Neural progenitor cell (in vitro differentiated cells): ENCODE measurements at regions not wholly inside any gene's neighbourhood (a gene's known extent, or its start where the extent isn't known, plus 50 kb on each side); places are given as distances from the start of the nearest gene placed in this dataset.
"Not testable (repeated sequence)": the region's sequence is repeated elsewhere in the genome, so short reads cannot be mapped to it uniquely, and the experiment has no call there.

Source experiments
- DNase-seq: peaks from one replicate; pipeline ENCODE4 v3.0.0-alpha.2; 2016; ENCODE audit warnings: low spot score
- H2AFZ ChIP-seq: fragments of 200-600 bp; sonication (generic); replicated peaks from 2 replicates; pipeline ENCODE4 v1.6.1; 2016; ENCODE audit warnings: antibody characterized with exemption
- H3F3A ChIP-seq: fragments of 200-600 bp; sonication (generic); 2 replicates; pipeline ENCODE4 v1.6.1; 2016; ENCODE audit warnings: antibody characterized with exemption, low read depth
- H3K27ac ChIP-seq: fragments of 200-600 bp; sonication (generic); 2 replicates; pipeline ENCODE4 v1.5.1; 2016; ENCODE audit warnings: mild to moderate bottlenecking
- H3K27me3 ChIP-seq: fragments of 200-600 bp; sonication (generic); 2 replicates; pipeline ENCODE4 v1.6.1; 2016; ENCODE audit warnings: mild to moderate bottlenecking, moderate library complexity
- H3K36me3 ChIP-seq: fragments of 200-600 bp; sonication (generic); 2 replicates; pipeline ENCODE4 v1.5.1; 2016
- H3K4me1 ChIP-seq: fragments of 200-600 bp; sonication (generic); 2 replicates; pipeline ENCODE4 v1.6.1; 2016; ENCODE audit warnings: mixed run types
- H3K4me2 ChIP-seq: fragments of 200-600 bp; sonication (generic); 2 replicates; pipeline ENCODE4 v1.6.1; 2016
- H3K4me3 ChIP-seq: fragments of 200-600 bp; sonication (generic); 2 replicates; pipeline ENCODE4 v1.5.1; 2016
- H3K79me2 ChIP-seq: fragments of 200-600 bp; sonication (generic); 2 replicates; pipeline ENCODE4 v1.6.1; 2016; ENCODE audit warnings: low read depth
- H3K9ac ChIP-seq: fragments of 200-600 bp; sonication (generic); 2 replicates; pipeline ENCODE4 v1.6.1; 2016
- H3K9me3 ChIP-seq: fragments of 200-600 bp; sonication (generic); 2 replicates; pipeline ENCODE4 v1.5.1; 2016; ENCODE audit warnings: low read depth
- H4K20me1 ChIP-seq: fragments of 200-600 bp; sonication (generic); 2 replicates; pipeline ENCODE4 v1.6.1; 2016; ENCODE audit warnings: low read depth
- H3K27ac Mint-ChIP-seq: 3 replicates; pipeline ENCODE4 v1.8.0; 2021; ENCODE audit warnings: mixed read lengths
- H3K27me3 Mint-ChIP-seq: 2 replicates; pipeline ENCODE4 v1.8.0; 2022; ENCODE audit warnings: low read depth, mild to moderate bottlenecking, inconsistent platforms, moderate library complexity, mixed read lengths; ENCODE audit not compliant: insufficient read depth
- H3K36me3 Mint-ChIP-seq: 3 replicates; pipeline ENCODE4 v1.8.0; 2021; ENCODE audit warnings: mixed read lengths
- H3K4me1 Mint-ChIP-seq: 3 replicates; pipeline ENCODE4 v1.8.0; 2021; ENCODE audit warnings: mixed read lengths
- H3K4me3 Mint-ChIP-seq: 3 replicates; pipeline ENCODE4 v1.8.0; 2021; ENCODE audit warnings: mild to moderate bottlenecking, moderate library complexity, mixed read lengths
- H3K9me3 Mint-ChIP-seq: 3 replicates; pipeline ENCODE4 v1.8.0; 2020; ENCODE audit warnings: mixed read lengths
- CTCF ChIP-seq: fragments of 200-600 bp; sonication (generic); IDR thresholded peaks from 2 replicates; pipeline ENCODE4 v1.5.1; 2017; ENCODE audit warnings: antibody characterized with exemption, mild to moderate bottlenecking
- EZH2 ChIP-seq: fragments of 200-600 bp; sonication (generic); IDR thresholded peaks from 2 replicates; pipeline ENCODE4 v1.6.1; 2017; ENCODE audit warnings: antibody characterized with exemption, mild to moderate bottlenecking, moderate library complexity
- EZH2phosphoT487 ChIP-seq: fragments of 200-600 bp; sonication (generic); IDR thresholded peaks from 2 replicates; pipeline ENCODE4 v1.6.1; 2017; ENCODE audit warnings: antibody characterized with exemption

- Histone ChIP-seq H3K9ac (no peak overlapping the region), H3K4me3 (no peak overlapping the region), H3F3A (no peaks in the 10 kb centered on the region), H4K20me1 (no peaks in the 10 kb centered on the region), H3K4me2 (no peak overlapping the region), H3K36me3 (no peaks in the 10 kb centered on the region), H3K27me3 (no peaks in the 10 kb centered on the region), H3K27ac (no peak overlapping the region), H3K9me3 (peaks cover 11% of the 10 kb centered on the region), H3K4me1 (no peaks in the 10 kb centered on the region), H3K79me2 (no peaks in the 10 kb centered on the region), H2AFZ (no peak overlapping the region)
- Mint-ChIP-seq H3K36me3 (no peaks in the 10 kb centered on the region), H3K9me3 (peaks cover 13% of the 10 kb centered on the region), H3K4me3 (no peak overlapping the region), H3K27ac (no peak overlapping the region), H3K27me3 (no peaks in the 10 kb centered on the region), H3K4me1 (no peaks in the 10 kb centered on the region)
- no peak for TF ChIP-seq EZH2
- TF ChIP-seq EZH2phosphoT487: no peak
- TF ChIP-seq CTCF: no peak
- no peak for DNase-seq
Measured at GRCh38 chrX:66961665-66962064, 322.8 kb upstream of the EDA2R start.

- Histone ChIP-seq H2AFZ (no peak overlapping the region), H3K27ac (no peak overlapping the region), H3K36me3 (no peaks in the 10 kb centered on the region), H3K27me3 (no peaks in the 10 kb centered on the region), H3K9me3 (peaks cover 8% of the 10 kb centered on the region), H3K4me3 (no peak overlapping the region), H3F3A (no peaks in the 10 kb centered on the region), H3K4me1 (no peaks in the 10 kb centered on the region), H3K9ac (no peak overlapping the region), H4K20me1 (no peaks in the 10 kb centered on the region), H3K79me2 (no peaks in the 10 kb centered on the region), H3K4me2 (no peak overlapping the region)
- Mint-ChIP-seq H3K27me3 (no peaks in the 10 kb centered on the region), H3K9me3 (peaks cover 7% of the 10 kb centered on the region), H3K27ac (no peak overlapping the region), H3K36me3 (no peaks in the 10 kb centered on the region), H3K4me1 (no peaks in the 10 kb centered on the region), H3K4me3 (no peak overlapping the region)
- DNase-seq: no peak
- TF ChIP-seq EZH2phosphoT487 (no peak), EZH2 (no peak), CTCF (no peak)
Measured at GRCh38 chrX:66931713-66932112, 292.8 kb upstream of the EDA2R start.

- H3K36me3 ChIP-seq, H3K4me3 ChIP-seq, H3K27me3 Mint-ChIP-seq, H3K36me3 Mint-ChIP-seq, H3F3A ChIP-seq, H3K9ac ChIP-seq, H3K27me3 ChIP-seq, H4K20me1 ChIP-seq, H3K4me3 Mint-ChIP-seq, H3K27ac ChIP-seq, H3K4me1 Mint-ChIP-seq, H2AFZ ChIP-seq, H3K4me2 ChIP-seq, H3K9me3 ChIP-seq, DNase-seq, H3K9me3 Mint-ChIP-seq, H3K4me1 ChIP-seq, H3K79me2 ChIP-seq, H3K27ac Mint-ChIP-seq: not testable (repeated sequence)
Measured at GRCh38 chrX:66930516-66930915, 291.6 kb upstream of the EDA2R start.

- no peak for TF ChIP-seq EZH2
- TF ChIP-seq CTCF: no peak
- no peak for TF ChIP-seq EZH2phosphoT487
- H3K4me2 ChIP-seq: no peak overlapping the region
- H3K79me2 ChIP-seq: no peaks in the 10 kb centered on the region
- no peaks in the 10 kb centered on the region for H3F3A ChIP-seq
- DNase-seq: no peak
- H3K4me1 Mint-ChIP-seq: no peaks in the 10 kb centered on the region
- peaks cover 12% of the 10 kb centered on the region for H3K9me3 ChIP-seq
- H2AFZ ChIP-seq: no peak overlapping the region
- H3K27me3 Mint-ChIP-seq: no peaks in the 10 kb centered on the region
- no peaks in the 10 kb centered on the region for H3K4me1 ChIP-seq
- no peaks in the 10 kb centered on the region for H3K36me3 Mint-ChIP-seq
- H3K4me3 ChIP-seq: no peak overlapping the region
- H3K27me3 ChIP-seq: no peaks in the 10 kb centered on the region
- no peaks in the 10 kb centered on the region for H4K20me1 ChIP-seq
- H3K9me3 Mint-ChIP-seq: peaks cover 5% of the 10 kb centered on the region
- no peak overlapping the region for H3K4me3 Mint-ChIP-seq
- H3K36me3 ChIP-seq: no peaks in the 10 kb centered on the region
- H3K9ac ChIP-seq: no peak overlapping the region
- H3K27ac Mint-ChIP-seq: no peak overlapping the region
- H3K27ac ChIP-seq: no peak overlapping the region
Measured at GRCh38 chrX:66920296-66920695, 281.4 kb upstream of the EDA2R start.
